ENCODE measurements at regions not wholly inside any gene's neighbourhood (a gene's known extent, or its start where the extent isn't known, plus 50 kb on each side); places are given as distances from the start of the nearest gene placed in this dataset.

DNA sequence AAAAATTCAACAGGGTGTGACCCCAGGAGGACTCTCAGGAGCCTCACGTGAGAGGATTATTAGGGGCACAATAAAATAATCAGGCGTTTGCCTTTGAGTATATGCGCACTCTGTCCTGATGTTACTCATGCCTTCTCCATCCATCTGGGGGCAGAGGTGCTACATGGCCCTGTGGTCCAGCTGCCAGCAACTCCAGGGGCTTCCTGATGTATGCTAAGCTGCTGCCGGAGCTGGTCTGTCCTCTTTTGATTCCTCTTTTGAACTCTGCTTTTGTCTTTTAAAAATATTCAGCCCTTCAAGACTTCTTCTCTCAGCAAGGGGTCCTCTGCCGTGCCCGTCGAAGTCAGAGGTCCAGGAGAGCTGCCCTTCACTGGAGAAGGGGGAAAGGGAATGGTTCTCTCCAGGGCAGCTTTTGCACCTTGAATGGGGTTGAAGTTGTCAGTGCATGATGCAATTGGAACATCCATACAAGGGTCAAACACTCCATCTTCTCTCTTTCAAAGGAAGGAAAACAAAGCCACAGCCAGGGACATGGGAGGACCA lies 431.4 kb downstream of the SHISA9 start:
- no peak for TF ChIP-seq ZNF114 (CRISPR knock-in tag; IDR thresholded peaks at IDR 0.05)
- TF ChIP-seq, protein P1, sequence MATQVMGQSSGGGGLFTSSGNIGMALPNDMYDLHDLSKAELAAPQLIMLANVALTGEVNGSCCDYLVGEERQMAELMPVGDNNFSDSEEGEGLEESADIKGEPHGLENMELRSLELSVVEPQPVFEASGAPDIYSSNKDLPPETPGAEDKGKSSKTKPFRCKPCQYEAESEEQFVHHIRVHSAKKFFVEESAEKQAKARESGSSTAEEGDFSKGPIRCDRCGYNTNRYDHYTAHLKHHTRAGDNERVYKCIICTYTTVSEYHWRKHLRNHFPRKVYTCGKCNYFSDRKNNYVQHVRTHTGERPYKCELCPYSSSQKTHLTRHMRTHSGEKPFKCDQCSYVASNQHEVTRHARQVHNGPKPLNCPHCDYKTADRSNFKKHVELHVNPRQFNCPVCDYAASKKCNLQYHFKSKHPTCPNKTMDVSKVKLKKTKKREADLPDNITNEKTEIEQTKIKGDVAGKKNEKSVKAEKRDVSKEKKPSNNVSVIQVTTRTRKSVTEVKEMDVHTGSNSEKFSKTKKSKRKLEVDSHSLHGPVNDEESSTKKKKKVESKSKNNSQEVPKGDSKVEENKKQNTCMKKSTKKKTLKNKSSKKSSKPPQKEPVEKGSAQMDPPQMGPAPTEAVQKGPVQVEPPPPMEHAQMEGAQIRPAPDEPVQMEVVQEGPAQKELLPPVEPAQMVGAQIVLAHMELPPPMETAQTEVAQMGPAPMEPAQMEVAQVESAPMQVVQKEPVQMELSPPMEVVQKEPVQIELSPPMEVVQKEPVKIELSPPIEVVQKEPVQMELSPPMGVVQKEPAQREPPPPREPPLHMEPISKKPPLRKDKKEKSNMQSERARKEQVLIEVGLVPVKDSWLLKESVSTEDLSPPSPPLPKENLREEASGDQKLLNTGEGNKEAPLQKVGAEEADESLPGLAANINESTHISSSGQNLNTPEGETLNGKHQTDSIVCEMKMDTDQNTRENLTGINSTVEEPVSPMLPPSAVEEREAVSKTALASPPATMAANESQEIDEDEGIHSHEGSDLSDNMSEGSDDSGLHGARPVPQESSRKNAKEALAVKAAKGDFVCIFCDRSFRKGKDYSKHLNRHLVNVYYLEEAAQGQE (IDR thresholded peaks at IDR 0.05; ENCODE audit: unreplicated experiment): no peak
- TF ChIP-seq EZH2 (IDR thresholded peaks at IDR 0.05; ENCODE audit: low read depth, unreplicated experiment): no peak
- TF ChIP-seq, protein P2, sequence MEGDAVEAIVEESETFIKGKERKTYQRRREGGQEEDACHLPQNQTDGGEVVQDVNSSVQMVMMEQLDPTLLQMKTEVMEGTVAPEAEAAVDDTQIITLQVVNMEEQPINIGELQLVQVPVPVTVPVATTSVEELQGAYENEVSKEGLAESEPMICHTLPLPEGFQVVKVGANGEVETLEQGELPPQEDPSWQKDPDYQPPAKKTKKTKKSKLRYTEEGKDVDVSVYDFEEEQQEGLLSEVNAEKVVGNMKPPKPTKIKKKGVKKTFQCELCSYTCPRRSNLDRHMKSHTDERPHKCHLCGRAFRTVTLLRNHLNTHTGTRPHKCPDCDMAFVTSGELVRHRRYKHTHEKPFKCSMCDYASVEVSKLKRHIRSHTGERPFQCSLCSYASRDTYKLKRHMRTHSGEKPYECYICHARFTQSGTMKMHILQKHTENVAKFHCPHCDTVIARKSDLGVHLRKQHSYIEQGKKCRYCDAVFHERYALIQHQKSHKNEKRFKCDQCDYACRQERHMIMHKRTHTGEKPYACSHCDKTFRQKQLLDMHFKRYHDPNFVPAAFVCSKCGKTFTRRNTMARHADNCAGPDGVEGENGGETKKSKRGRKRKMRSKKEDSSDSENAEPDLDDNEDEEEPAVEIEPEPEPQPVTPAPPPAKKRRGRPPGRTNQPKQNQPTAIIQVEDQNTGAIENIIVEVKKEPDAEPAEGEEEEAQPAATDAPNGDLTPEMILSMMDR (conservative IDR thresholded peaks at IDR 0.05; ENCODE audit: low read depth in 2 of 2): peak in 1 of 2 experiments; percentile 73; a peak in 2 of 4 replicates
